ENCODE measurements at regions not wholly inside any gene's neighbourhood (a gene's known extent, or its start where the extent isn't known, plus 50 kb on each side); places are given as distances from the start of the nearest gene placed in this dataset.
"Not testable (repeated sequence)": the region's sequence is repeated elsewhere in the genome, so short reads cannot be mapped to it uniquely, and the experiment has no call there.

GRCh38 chr1:229122606-229123005 is 148.3 kb upstream of the RAB4A start:
- intact Hi-C loops (cut with micrococcal nuclease): no loop called here
- H3K36me3 Mint-ChIP-seq (ENCODE audit: low read depth): no peaks in the 10 kb centered on the region

GRCh38 chr1:229124116-229124515 is 146.8 kb upstream of the RAB4A start:
- no peak for DNase-seq
- Mint-ChIP-seq H3K4me1 (peaks cover 15% of the 10 kb centered on the region), H3K4me3 (no peak overlapping the region), H3K9me3 (no peaks in the 10 kb centered on the region), H3K36me3 (ENCODE audit: low read depth) (no peaks in the 10 kb centered on the region), H3K27me3 (peaks cover 33% of the 10 kb centered on the region), H3K27ac (no peak overlapping the region)
- intact Hi-C loops (cut with micrococcal nuclease): no loop called here

More at GRCh38 chr1:229122606-229123005, 148.3 kb upstream of the RAB4A start:
- peaks cover 28% of the 10 kb centered on the region for H3K27me3 Mint-ChIP-seq
- H3K4me1 Mint-ChIP-seq: peaks cover 12% of the 10 kb centered on the region
- no peak overlapping the region for H3K4me3 Mint-ChIP-seq
- no peak for DNase-seq
- H3K9me3 Mint-ChIP-seq: no peaks in the 10 kb centered on the region
- no peak overlapping the region for H3K27ac Mint-ChIP-seq

- peaks cover 14% of the 10 kb centered on the region for H3K4me1 Mint-ChIP-seq
These were observed 146.3 kb upstream of the RAB4A start for GRCh38 chr1:229124520-229125124.

GRCh38 chr1:229127301-229127700 is 143.6 kb upstream of the RAB4A start:
- no peak overlapping the region for H3K4me3 Mint-ChIP-seq
- DNase-seq: peak; percentile 75
- peaks cover 20% of the 10 kb centered on the region for H3K4me1 Mint-ChIP-seq
- no peak overlapping the region for H3K27ac Mint-ChIP-seq
- intact Hi-C loops (cut with micrococcal nuclease): no loop called here
- no peaks in the 10 kb centered on the region for H3K9me3 Mint-ChIP-seq
- H3K27me3 Mint-ChIP-seq: peaks cover 52% of the 10 kb centered on the region
- H3K36me3 Mint-ChIP-seq (ENCODE audit: low read depth): no peaks in the 10 kb centered on the region

More at GRCh38 chr1:229124520-229125124, 146.3 kb upstream of the RAB4A start:
- Mint-ChIP-seq H3K27ac (no peak overlapping the region), H3K27me3 (peaks cover 34% of the 10 kb centered on the region), H3K9me3 (no peaks in the 10 kb centered on the region), H3K36me3 (ENCODE audit: low read depth) (no peaks in the 10 kb centered on the region), H3K4me3 (no peak overlapping the region)
- intact Hi-C loops (cut with micrococcal nuclease): no loop called here
- DNase-seq: no peak

GRCh38 chr1:229128066-229128608 is 142.8 kb upstream of the RAB4A start:
- H3K9me3 Mint-ChIP-seq: no peaks in the 10 kb centered on the region
- peaks cover 48% of the 10 kb centered on the region for H3K27me3 Mint-ChIP-seq
- H3K27ac Mint-ChIP-seq: no peak overlapping the region
- H3K36me3 Mint-ChIP-seq (ENCODE audit: low read depth): no peaks in the 10 kb centered on the region
- no peak overlapping the region for H3K4me3 Mint-ChIP-seq
- intact Hi-C loops (cut with micrococcal nuclease): no loop called here
- no peak for DNase-seq
- H3K4me1 Mint-ChIP-seq: peaks cover 20% of the 10 kb centered on the region

- H3K9me3 Mint-ChIP-seq: peaks cover 8% of the 10 kb centered on the region
- no peak overlapping the region for H3K27ac Mint-ChIP-seq
- H3K27me3 Mint-ChIP-seq: peaks cover 42% of the 10 kb centered on the region
- H3K36me3 Mint-ChIP-seq (ENCODE audit: low read depth): peaks cover 3% of the 10 kb centered on the region
- H3K4me3 Mint-ChIP-seq: no peak overlapping the region
- intact Hi-C loops (cut with micrococcal nuclease): no loop called here
- DNase-seq: peak; percentile 59
- peaks cover 20% of the 10 kb centered on the region for H3K4me1 Mint-ChIP-seq
These were observed 141.4 kb upstream of the RAB4A start for GRCh38 chr1:229129301-229130027.

- peaks cover 11% of the 10 kb centered on the region for H3K9me3 Mint-ChIP-seq
- intact Hi-C loops (cut with micrococcal nuclease): no loop called here
- peaks cover 39% of the 10 kb centered on the region for H3K27me3 Mint-ChIP-seq
- peaks cover 3% of the 10 kb centered on the region for H3K36me3 Mint-ChIP-seq (ENCODE audit: low read depth)
- no peak overlapping the region for H3K27ac Mint-ChIP-seq
- no peak overlapping the region for H3K4me3 Mint-ChIP-seq
- peaks cover 20% of the 10 kb centered on the region for H3K4me1 Mint-ChIP-seq
- peak; percentile 61 for DNase-seq
These were observed 140.8 kb upstream of the RAB4A start for GRCh38 chr1:229130028-229130668.

- Mint-ChIP-seq H3K9me3 (peaks cover 18% of the 10 kb centered on the region), H3K4me3 (no peak overlapping the region), H3K27ac (no peak overlapping the region), H3K27me3 (peaks cover 32% of the 10 kb centered on the region), H3K36me3 (ENCODE audit: low read depth) (peaks cover 3% of the 10 kb centered on the region), H3K4me1 (peaks cover 19% of the 10 kb centered on the region)
- intact Hi-C loops (cut with micrococcal nuclease): no loop called here
- DNase-seq: no peak
These were observed 139.4 kb upstream of the RAB4A start for GRCh38 chr1:229131243-229132105.

GRCh38 chr1:229132106-229132443 is 138.8 kb upstream of the RAB4A start:
- intact Hi-C loops (cut with micrococcal nuclease): no loop called here
- DNase-seq: no peak
- peaks cover 16% of the 10 kb centered on the region for H3K4me1 Mint-ChIP-seq
- H3K27me3 Mint-ChIP-seq: peaks cover 28% of the 10 kb centered on the region
- H3K27ac Mint-ChIP-seq: no peak overlapping the region
- no peak overlapping the region for H3K4me3 Mint-ChIP-seq
- peaks cover 18% of the 10 kb centered on the region for H3K9me3 Mint-ChIP-seq
- H3K36me3 Mint-ChIP-seq (ENCODE audit: low read depth): peaks cover 3% of the 10 kb centered on the region

- H3K9me3 Mint-ChIP-seq: peaks cover 18% of the 10 kb centered on the region
- DNase-seq: no peak
- peaks cover 3% of the 10 kb centered on the region for H3K36me3 Mint-ChIP-seq (ENCODE audit: low read depth)
- H3K4me1 Mint-ChIP-seq: peaks cover 13% of the 10 kb centered on the region
- H3K27me3 Mint-ChIP-seq: peaks cover 24% of the 10 kb centered on the region
- intact Hi-C loops (cut with micrococcal nuclease): no loop called here
- no peak overlapping the region for H3K27ac Mint-ChIP-seq
- no peak overlapping the region for H3K4me3 Mint-ChIP-seq
These were observed 138.2 kb upstream of the RAB4A start for GRCh38 chr1:229132706-229133105.

- Mint-ChIP-seq H3K9me3 (peaks cover 18% of the 10 kb centered on the region), H3K4me3 (no peak overlapping the region), H3K27me3 (peaks cover 22% of the 10 kb centered on the region), H3K27ac (no peak overlapping the region), H3K4me1 (peaks cover 12% of the 10 kb centered on the region), H3K36me3 (ENCODE audit: low read depth) (peaks cover 3% of the 10 kb centered on the region)
- intact Hi-C loops (cut with micrococcal nuclease): no loop called here
- DNase-seq: no peak
These were observed 137.8 kb upstream of the RAB4A start for GRCh38 chr1:229133151-229133550.

GRCh38 chr1:229133811-229134210 is 137.1 kb upstream of the RAB4A start:
- H3K4me1 Mint-ChIP-seq: peaks cover 12% of the 10 kb centered on the region
- DNase-seq: no peak
- H3K4me3 Mint-ChIP-seq: no peak overlapping the region
- no peak overlapping the region for H3K27ac Mint-ChIP-seq
- H3K27me3 Mint-ChIP-seq: peaks cover 22% of the 10 kb centered on the region
- intact Hi-C loops (cut with micrococcal nuclease): no loop called here
- peaks cover 18% of the 10 kb centered on the region for H3K9me3 Mint-ChIP-seq
- H3K36me3 Mint-ChIP-seq (ENCODE audit: low read depth): peaks cover 3% of the 10 kb centered on the region

GRCh38 chr1:229134381-229135217 is 136.3 kb upstream of the RAB4A start:
- H3K36me3 Mint-ChIP-seq (ENCODE audit: low read depth); H3K27ac Mint-ChIP-seq; DNase-seq; H3K4me3 Mint-ChIP-seq; intact Hi-C loops (cut with micrococcal nuclease): not testable (repeated sequence)
- peaks cover 17% of the 10 kb centered on the region for H3K4me1 Mint-ChIP-seq
- peaks cover 18% of the 10 kb centered on the region for H3K9me3 Mint-ChIP-seq
- peaks cover 19% of the 10 kb centered on the region for H3K27me3 Mint-ChIP-seq

All from activated CD4-positive, alpha-beta T cell treated with anti-CD3 and anti-CD28 coated beads, Interleukin-2, amount 10 ng/mL, durations not matched to agents 24 days and 14 days (primary cell).